ENCODE measurements at regions not wholly inside any gene's neighbourhood (a gene's known extent, or its start where the extent isn't known, plus 50 kb on each side); places are given as distances from the start of the nearest gene placed in this dataset.

DNA sequence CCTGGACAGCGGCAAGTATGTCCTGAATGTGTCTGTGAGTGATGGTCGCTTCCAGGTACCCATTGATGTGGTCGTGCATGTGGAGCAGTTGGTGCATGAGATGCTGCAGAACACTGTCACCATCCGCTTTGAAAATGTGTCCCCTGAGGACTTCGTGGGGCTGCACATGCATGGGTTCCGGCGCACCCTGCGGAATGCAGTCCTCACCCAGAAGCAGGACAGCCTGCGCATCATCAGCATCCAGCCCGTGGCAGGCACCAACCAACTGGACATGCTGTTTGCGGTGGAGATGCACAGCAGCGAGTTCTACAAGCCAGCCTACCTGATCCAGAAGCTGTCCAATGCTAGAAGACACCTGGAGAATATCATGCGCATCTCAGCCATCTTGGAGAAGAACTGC is 125.3 kb upstream of the MTNR1B start:
- TF ChIP-seq, protein P1, sequence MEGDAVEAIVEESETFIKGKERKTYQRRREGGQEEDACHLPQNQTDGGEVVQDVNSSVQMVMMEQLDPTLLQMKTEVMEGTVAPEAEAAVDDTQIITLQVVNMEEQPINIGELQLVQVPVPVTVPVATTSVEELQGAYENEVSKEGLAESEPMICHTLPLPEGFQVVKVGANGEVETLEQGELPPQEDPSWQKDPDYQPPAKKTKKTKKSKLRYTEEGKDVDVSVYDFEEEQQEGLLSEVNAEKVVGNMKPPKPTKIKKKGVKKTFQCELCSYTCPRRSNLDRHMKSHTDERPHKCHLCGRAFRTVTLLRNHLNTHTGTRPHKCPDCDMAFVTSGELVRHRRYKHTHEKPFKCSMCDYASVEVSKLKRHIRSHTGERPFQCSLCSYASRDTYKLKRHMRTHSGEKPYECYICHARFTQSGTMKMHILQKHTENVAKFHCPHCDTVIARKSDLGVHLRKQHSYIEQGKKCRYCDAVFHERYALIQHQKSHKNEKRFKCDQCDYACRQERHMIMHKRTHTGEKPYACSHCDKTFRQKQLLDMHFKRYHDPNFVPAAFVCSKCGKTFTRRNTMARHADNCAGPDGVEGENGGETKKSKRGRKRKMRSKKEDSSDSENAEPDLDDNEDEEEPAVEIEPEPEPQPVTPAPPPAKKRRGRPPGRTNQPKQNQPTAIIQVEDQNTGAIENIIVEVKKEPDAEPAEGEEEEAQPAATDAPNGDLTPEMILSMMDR (IDR thresholded peaks at IDR 0.05; ENCODE audit: borderline replicate concordance, extremely low read depth, low read length, poor library complexity, severe bottlenecking): no peak
- TF ChIP-seq EZH2 (IDR thresholded peaks at IDR 0.05; ENCODE audit: borderline replicate concordance, low read depth, low read length, severe bottlenecking): no peak
